Suprapubic skin (tissue), 3 donors: ENCODE measurements at regions not wholly inside any gene's neighbourhood (a gene's known extent, or its start where the extent isn't known, plus 50 kb on each side); places are given as distances from the start of the nearest gene placed in this dataset.

ENCODE experiments used
- EP300 ChIP-seq: sonication (generic); formaldehyde crosslinking; IDR thresholded peaks from one replicate; pipeline ENCODE4 v1.6.1; 2017; ENCODE audit warnings: antibody characterized with exemption
- TF ChIP-seq, protein P1 (sequence below), 2 donors: fragments of 200-600 bp in 1 of 2; fragments of 450-650 bp in 1 of 2; sonication (generic) in 1 of 2; IDR thresholded peaks; one replicate each; pipeline ENCODE4 v1.5.1; 2016 to 2019; ENCODE audit warnings: antibody characterized with exemption in 2 of 2, mild to moderate bottlenecking in 1 of 2, moderate library complexity in 1 of 2

DNA sequence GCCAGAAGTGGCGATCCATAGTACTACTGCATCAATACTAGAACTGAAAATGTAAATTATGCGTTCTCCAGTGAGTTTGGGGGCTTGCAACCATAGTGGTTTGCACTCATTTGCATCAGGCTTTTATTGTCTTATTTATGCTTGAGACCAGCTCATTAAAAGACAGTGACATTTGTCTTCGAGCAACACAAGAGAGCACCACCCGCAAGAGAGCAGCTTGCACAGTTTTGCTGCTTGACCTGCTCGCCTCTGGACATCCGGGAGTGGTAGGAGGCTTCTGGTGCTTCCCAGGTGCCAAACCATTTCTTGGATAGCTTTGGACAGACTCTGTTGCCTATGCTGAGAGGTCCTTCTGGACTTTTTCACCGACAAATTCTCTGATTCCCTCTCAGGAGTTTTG, 294.6 kb downstream of the MEX3B start:
- TF ChIP-seq EP300 = no peak
- TF ChIP-seq, protein P1, sequence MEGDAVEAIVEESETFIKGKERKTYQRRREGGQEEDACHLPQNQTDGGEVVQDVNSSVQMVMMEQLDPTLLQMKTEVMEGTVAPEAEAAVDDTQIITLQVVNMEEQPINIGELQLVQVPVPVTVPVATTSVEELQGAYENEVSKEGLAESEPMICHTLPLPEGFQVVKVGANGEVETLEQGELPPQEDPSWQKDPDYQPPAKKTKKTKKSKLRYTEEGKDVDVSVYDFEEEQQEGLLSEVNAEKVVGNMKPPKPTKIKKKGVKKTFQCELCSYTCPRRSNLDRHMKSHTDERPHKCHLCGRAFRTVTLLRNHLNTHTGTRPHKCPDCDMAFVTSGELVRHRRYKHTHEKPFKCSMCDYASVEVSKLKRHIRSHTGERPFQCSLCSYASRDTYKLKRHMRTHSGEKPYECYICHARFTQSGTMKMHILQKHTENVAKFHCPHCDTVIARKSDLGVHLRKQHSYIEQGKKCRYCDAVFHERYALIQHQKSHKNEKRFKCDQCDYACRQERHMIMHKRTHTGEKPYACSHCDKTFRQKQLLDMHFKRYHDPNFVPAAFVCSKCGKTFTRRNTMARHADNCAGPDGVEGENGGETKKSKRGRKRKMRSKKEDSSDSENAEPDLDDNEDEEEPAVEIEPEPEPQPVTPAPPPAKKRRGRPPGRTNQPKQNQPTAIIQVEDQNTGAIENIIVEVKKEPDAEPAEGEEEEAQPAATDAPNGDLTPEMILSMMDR (IDR thresholded peaks at IDR 0.05) = no peak
